Dendritic cell treated with granulocyte-macrophage colony-stimulating factor and Interleukin-4, amounts not matched to agents 40 ng/mL and 50 ng/mL, for 4 days (primary cell): ENCODE measurements at regions not wholly inside any gene's neighbourhood (a gene's known extent, or its start where the extent isn't known, plus 50 kb on each side); places are given as distances from the start of the nearest gene placed in this dataset.
"Not testable (repeated sequence)": the region's sequence is repeated elsewhere in the genome, so short reads cannot be mapped to it uniquely, and the experiment has no call there.

Source experiments
- H3K27ac Mint-ChIP-seq: one replicate; pipeline ENCODE4 v1.8.0; 2022; ENCODE audit warnings: mild to moderate bottlenecking, mixed read lengths
- H3K27me3 Mint-ChIP-seq: one replicate; pipeline ENCODE4 v1.8.0; 2022; ENCODE audit warnings: mild to moderate bottlenecking, mixed read lengths
- H3K36me3 Mint-ChIP-seq: one replicate; pipeline ENCODE4 v1.8.0; 2022; ENCODE audit warnings: low read depth, mixed read lengths
- H3K4me1 Mint-ChIP-seq: one replicate; pipeline ENCODE4 v1.8.0; 2022; ENCODE audit warnings: low read depth, mixed read lengths
- H3K4me3 Mint-ChIP-seq: one replicate; pipeline ENCODE4 v1.8.0; 2022; ENCODE audit warnings: mild to moderate bottlenecking, moderate library complexity, mixed read lengths
- H3K9me3 Mint-ChIP-seq: one replicate; pipeline ENCODE4 v1.8.0; 2022; ENCODE audit warnings: mixed read lengths
- intact Hi-C: fragments of 100-400 bp; cut with micrococcal nuclease; formaldehyde crosslinking; loops from one replicate; pipeline ENCODE4 v1.15.0; 2022

GRCh38 chr18:14997899-14998298, 249.9 kb downstream of the ANKRD30B start:
- H3K4me3 Mint-ChIP-seq, intact Hi-C loops, H3K27ac Mint-ChIP-seq, H3K36me3 Mint-ChIP-seq, H3K27me3 Mint-ChIP-seq, H3K4me1 Mint-ChIP-seq: not testable (repeated sequence)
- H3K9me3 Mint-ChIP-seq, result peaks cover 56% of the 10 kb centered on the region

- intact Hi-C loops, H3K27ac Mint-ChIP-seq, H3K36me3 Mint-ChIP-seq, H3K4me1 Mint-ChIP-seq, H3K4me3 Mint-ChIP-seq, H3K27me3 Mint-ChIP-seq: not testable (repeated sequence)
- peaks cover 60% of the 10 kb centered on the region for H3K9me3 Mint-ChIP-seq
These were observed 250.5 kb downstream of the ANKRD30B start for GRCh38 chr18:14998360-14999042.

- no peaks in the 10 kb centered on the region for H3K36me3 Mint-ChIP-seq
- peaks cover 69% of the 10 kb centered on the region for H3K9me3 Mint-ChIP-seq
- intact Hi-C loops, result no loop called here
- no peak overlapping the region for H3K27ac Mint-ChIP-seq
- H3K4me1 Mint-ChIP-seq, result no peaks in the 10 kb centered on the region
- H3K4me3 Mint-ChIP-seq, result no peak overlapping the region
- no peaks in the 10 kb centered on the region for H3K27me3 Mint-ChIP-seq
These were observed 251.4 kb downstream of the ANKRD30B start for GRCh38 chr18:14999085-14999975.

- H3K27ac Mint-ChIP-seq, intact Hi-C loops, H3K36me3 Mint-ChIP-seq, H3K4me3 Mint-ChIP-seq, H3K4me1 Mint-ChIP-seq, H3K27me3 Mint-ChIP-seq: not testable (repeated sequence)
- H3K9me3 Mint-ChIP-seq, result peaks cover 76% of the 10 kb centered on the region
These were observed 252.4 kb downstream of the ANKRD30B start for GRCh38 chr18:15000119-15001037.

GRCh38 chr18:15001038-15001794, 253.2 kb downstream of the ANKRD30B start:
- not testable (repeated sequence) for H3K4me3 Mint-ChIP-seq, H3K27ac Mint-ChIP-seq

GRCh38 chr18:15001795-15002107, 253.8 kb downstream of the ANKRD30B start:
- H3K4me1 Mint-ChIP-seq, H3K27me3 Mint-ChIP-seq, H3K4me3 Mint-ChIP-seq, intact Hi-C loops, H3K36me3 Mint-ChIP-seq, H3K27ac Mint-ChIP-seq: not testable (repeated sequence)
- peaks cover 76% of the 10 kb centered on the region for H3K9me3 Mint-ChIP-seq

More at GRCh38 chr18:15001038-15001794, 253.2 kb downstream of the ANKRD30B start:
- H3K4me1 Mint-ChIP-seq, H3K36me3 Mint-ChIP-seq, H3K27me3 Mint-ChIP-seq, intact Hi-C loops: not testable (repeated sequence)
- peaks cover 76% of the 10 kb centered on the region for H3K9me3 Mint-ChIP-seq

- H3K27me3 Mint-ChIP-seq, intact Hi-C loops, H3K4me3 Mint-ChIP-seq, H3K4me1 Mint-ChIP-seq, H3K36me3 Mint-ChIP-seq, H3K27ac Mint-ChIP-seq: not testable (repeated sequence)
- H3K9me3 Mint-ChIP-seq, result peaks cover 76% of the 10 kb centered on the region
These were observed 254.8 kb downstream of the ANKRD30B start for GRCh38 chr18:15002765-15003164.

GRCh38 chr18:15003231-15003630, 255.3 kb downstream of the ANKRD30B start:
- H3K4me1 Mint-ChIP-seq, H3K36me3 Mint-ChIP-seq, H3K4me3 Mint-ChIP-seq, H3K27ac Mint-ChIP-seq, intact Hi-C loops, H3K27me3 Mint-ChIP-seq: not testable (repeated sequence)
- peaks cover 73% of the 10 kb centered on the region for H3K9me3 Mint-ChIP-seq

- H3K9me3 Mint-ChIP-seq, result peaks cover 73% of the 10 kb centered on the region
- intact Hi-C loops, H3K27ac Mint-ChIP-seq, H3K27me3 Mint-ChIP-seq, H3K4me1 Mint-ChIP-seq, H3K36me3 Mint-ChIP-seq, H3K4me3 Mint-ChIP-seq: not testable (repeated sequence)
These were observed 255.8 kb downstream of the ANKRD30B start for GRCh38 chr18:15003636-15004269.

- peaks cover 73% of the 10 kb centered on the region for H3K9me3 Mint-ChIP-seq
- H3K36me3 Mint-ChIP-seq, intact Hi-C loops, H3K27me3 Mint-ChIP-seq, H3K4me3 Mint-ChIP-seq, H3K4me1 Mint-ChIP-seq, H3K27ac Mint-ChIP-seq: not testable (repeated sequence)
These were observed 256.4 kb downstream of the ANKRD30B start for GRCh38 chr18:15004270-15004973.

GRCh38 chr18:15005313-15006130, 257.6 kb downstream of the ANKRD30B start:
- Mint-ChIP-seq H3K4me3 (no peak overlapping the region), H3K27ac (no peak overlapping the region), H3K27me3 (no peaks in the 10 kb centered on the region), H3K9me3 (peaks cover 67% of the 10 kb centered on the region), H3K4me1 (no peaks in the 10 kb centered on the region), H3K36me3 (no peaks in the 10 kb centered on the region)
- intact Hi-C loops, result no loop called here

GRCh38 chr18:15006616-15007015, 258.6 kb downstream of the ANKRD30B start:
- H3K4me1 Mint-ChIP-seq, H3K27me3 Mint-ChIP-seq, H3K4me3 Mint-ChIP-seq, H3K36me3 Mint-ChIP-seq, H3K27ac Mint-ChIP-seq, intact Hi-C loops: not testable (repeated sequence)
- H3K9me3 Mint-ChIP-seq, result peaks cover 60% of the 10 kb centered on the region
